SK-N-SH (cell line): ENCODE measurements at regions not wholly inside any gene's neighbourhood (a gene's known extent, or its start where the extent isn't known, plus 50 kb on each side); places are given as distances from the start of the nearest gene placed in this dataset.
"Not testable (repeated sequence)": the region's sequence is repeated elsewhere in the genome, so short reads cannot be mapped to it uniquely, and the experiment has no call there.

ENCODE experiments used
- CTCF ChIA-PET: fragments of 300-600, 350-600 bp; formaldehyde crosslinking; extraction: SDS; loops from one replicate; lab custom pipeline; 2021; lab: Yijun Ruan, JAX
- POLR2A ChIA-PET: fragments of 350-600 bp; sonication (Branson Sonifier 250); formaldehyde crosslinking; extraction: SDS; loops from one replicate; lab custom pipeline; 2020; ENCODE audit warnings: antibody characterized with exemption, inconsistent platforms; lab: Yijun Ruan, JAX
- DNase-seq: peaks from one replicate; pipeline ENCODE4 v3.0.0; 2012
- H2AFZ ChIP-seq: fragments of 200-600 bp; sonication (generic); 2 replicates; pipeline ENCODE4 v1.8.1; 2016; ENCODE audit warnings: antibody characterized with exemption, mild to moderate bottlenecking, low read depth
- H3F3A ChIP-seq: fragments of 200-600 bp; sonication (generic); replicated peaks from 2 replicates; pipeline ENCODE3; 2016; ENCODE audit warnings: antibody characterized with exemption, mild to moderate bottlenecking; ENCODE audit not compliant: insufficient read depth
- H3K27ac ChIP-seq, 2 experiments: fragments of 200-500 bp in 1 of 2; fragments of 200-600 bp in 1 of 2; sonication (Bioruptor generic) in 1 of 2; sonication (generic), shearing (Covaris generic) in 1 of 2; 2 replicates each; pipeline versions ENCODE4 v1.5.1 to v1.6.1; 2014 to 2016; ENCODE audit warnings: low read depth in 2 of 2, inconsistent platforms in 1 of 2, low read length in 1 of 2, mild to moderate bottlenecking in 1 of 2, mixed read lengths in 1 of 2
- H3K27me3 ChIP-seq: fragments of 200-600 bp; sonication (generic), shearing (Covaris generic); 2 replicates; pipeline ENCODE4 v1.6.1; 2016; ENCODE audit warnings: mixed run types; ENCODE audit not compliant: insufficient read depth
- H3K36me3 ChIP-seq, 2 experiments: fragments of 200-500 bp in 1 of 2; fragments of 200-600 bp in 1 of 2; sonication (Bioruptor generic) in 1 of 2; sonication (generic) in 1 of 2; replicated peaks in 1 of 2; 2 replicates each; pipeline versions ENCODE3 to v1.5.1; 2014 to 2016; ENCODE audit warnings: low read length in 1 of 2, mild to moderate bottlenecking in 1 of 2; ENCODE audit not compliant: insufficient read depth in 2 of 2, control insufficient read depth in 1 of 2
- H3K4me1 ChIP-seq, 2 experiments: fragments of 200-500 bp in 1 of 2; fragments of 200-600 bp in 1 of 2; sonication (Bioruptor generic) in 1 of 2; sonication (generic), shearing (Covaris generic) in 1 of 2; 2 replicates each; pipeline versions ENCODE4 v1.5.1 to v1.6.1; 2014 to 2016; ENCODE audit warnings: low read depth in 1 of 2, low read length in 1 of 2, mixed run types in 1 of 2; ENCODE audit not compliant: insufficient read depth in 2 of 2, control insufficient read depth in 1 of 2
- H3K4me2 ChIP-seq: fragments of 200-600 bp; sonication (generic), shearing (Covaris generic); 2 replicates; pipeline ENCODE4 v1.6.1; 2017; ENCODE audit warnings: mixed run types
- H3K4me3 ChIP-seq, 2 experiments: fragments of 200-500 bp in 1 of 2; fragments of 200-600 bp in 1 of 2; sonication (Bioruptor generic) in 1 of 2; sonication (generic), shearing (Covaris generic) in 1 of 2; 2 replicates each; pipeline versions ENCODE4 v1.5.1 to v1.8.1; 2014 to 2016; ENCODE audit warnings: low read depth in 2 of 2, inconsistent platforms in 1 of 2, low read length in 1 of 2, mild to moderate bottlenecking in 1 of 2, mixed read lengths in 1 of 2, moderate library complexity in 1 of 2
- H3K79me2 ChIP-seq: fragments of 200-600 bp; sonication (generic); 2 replicates; pipeline ENCODE4 v1.8.1; 2017; ENCODE audit warnings: mild to moderate bottlenecking; ENCODE audit not compliant: insufficient read depth
- H3K9ac ChIP-seq: fragments of 200-600 bp; sonication (generic); 2 replicates; pipeline ENCODE4 v1.6.1; 2017; ENCODE audit warnings: mixed run types
- H3K9me2 ChIP-seq: fragments of 200-600 bp; sonication (generic); 2 replicates; pipeline ENCODE4 v1.6.1; 2017; ENCODE audit warnings: mixed run types
- H3K9me3 ChIP-seq: fragments of 200-600 bp; sonication (generic); 2 replicates; pipeline ENCODE4 v1.6.1; 2017; ENCODE audit warnings: mixed run types, mild to moderate bottlenecking, moderate library complexity
- H4K20me1 ChIP-seq: fragments of 200-600 bp; sonication (generic); 2 replicates; pipeline ENCODE4 v1.6.1; 2017; ENCODE audit warnings: mild to moderate bottlenecking, mixed run types; ENCODE audit not compliant: insufficient read depth
- WGBS: methylation state at CpG from one replicate; pipeline ENCODE4 v1.1.6; 2017; ENCODE audit warnings: low lambda C conversion rate; 5-methylcytosine and 5-hydroxymethylcytosine counted together

DNA sequence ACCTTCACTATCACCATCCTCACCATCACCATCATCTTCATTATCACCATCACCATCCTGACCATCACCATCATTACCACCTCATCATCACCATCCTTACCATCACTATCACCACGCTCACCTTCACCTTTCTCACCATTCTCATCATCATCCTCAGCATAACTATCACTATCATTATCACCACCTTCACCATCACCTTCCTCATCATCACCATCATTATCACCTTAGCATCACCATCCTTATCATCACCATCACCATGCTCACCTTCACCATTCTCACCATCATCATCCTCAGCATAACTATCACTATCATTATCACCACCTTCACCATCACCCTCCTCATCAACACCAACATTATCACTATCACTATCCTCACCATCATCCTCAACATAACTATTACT, 397.8 kb upstream of the ZNF337 start:
- H3F3A ChIP-seq, CTCF ChIA-PET, H3K9me2 ChIP-seq, H3K9me3 ChIP-seq, H3K4me1 ChIP-seq, DNase-seq, H3K79me2 ChIP-seq, H2AFZ ChIP-seq, H3K9ac ChIP-seq, POLR2A ChIA-PET, H3K4me3 ChIP-seq, H3K27ac ChIP-seq, H3K4me2 ChIP-seq, H3K36me3 ChIP-seq, H4K20me1 ChIP-seq, H3K27me3 ChIP-seq: not testable (repeated sequence)
- WGBS, result 5% methylated on average over 1 of the region's 1 CpG

GRCh38 chr20:26091921-26092320, 395.3 kb upstream of the ZNF337 start:
- 21% methylated on average over 7 of the region's 7 CpGs for WGBS
- H3K27me3 ChIP-seq, H3K4me1 ChIP-seq, POLR2A ChIA-PET, H3K4me3 ChIP-seq, DNase-seq, CTCF ChIA-PET, H3F3A ChIP-seq, H2AFZ ChIP-seq, H3K9me3 ChIP-seq, H3K27ac ChIP-seq, H3K36me3 ChIP-seq, H4K20me1 ChIP-seq, H3K4me2 ChIP-seq, H3K9ac ChIP-seq, H3K9me2 ChIP-seq, H3K79me2 ChIP-seq: not testable (repeated sequence)

DNA sequence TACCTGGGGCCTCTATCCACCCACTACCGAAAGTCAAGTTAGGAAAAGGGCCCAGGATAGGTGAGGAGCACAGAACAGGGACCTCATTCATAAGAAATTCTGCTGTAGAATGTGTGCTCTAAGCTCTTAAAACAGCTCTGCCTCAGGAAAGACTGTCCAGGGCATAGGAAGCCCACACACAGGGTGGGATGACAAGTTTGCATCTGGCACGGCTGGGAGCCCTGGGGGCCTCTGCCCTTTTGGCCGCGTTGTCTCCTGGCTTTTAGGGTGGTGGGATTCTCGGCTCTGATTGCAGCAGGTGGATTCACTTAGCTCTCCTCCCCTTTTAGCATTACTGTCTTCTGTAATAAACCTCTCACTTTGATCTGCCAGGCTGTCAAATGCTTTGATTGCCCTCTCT, 389.5 kb upstream of the ZNF337 start:
- not testable (repeated sequence) for H3K27ac ChIP-seq, H3K9ac ChIP-seq

DNA sequence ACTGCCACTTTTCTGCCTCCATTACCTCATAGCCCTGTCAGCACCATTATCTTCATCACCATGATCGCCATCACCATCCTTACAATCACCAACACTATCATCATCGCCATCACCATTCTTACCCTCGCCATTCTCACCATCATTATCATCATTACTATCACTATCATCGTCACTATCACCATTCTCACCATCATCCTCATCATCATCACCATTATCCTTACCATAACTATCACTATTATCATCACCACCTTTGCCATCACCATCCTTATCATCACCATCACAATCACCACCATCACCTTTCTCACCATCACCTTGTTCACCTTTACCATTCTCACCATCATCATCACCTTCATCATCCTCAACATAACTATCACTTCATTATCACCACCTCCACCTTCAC, 377.3 kb upstream of the ZNF337 start:
- H3K9me3 ChIP-seq, H3K4me2 ChIP-seq, H3K36me3 ChIP-seq, H3K4me1 ChIP-seq, CTCF ChIA-PET, H3K9me2 ChIP-seq, H3K4me3 ChIP-seq, H3K9ac ChIP-seq, POLR2A ChIA-PET, H3F3A ChIP-seq, H2AFZ ChIP-seq, H3K79me2 ChIP-seq, H3K27ac ChIP-seq, H4K20me1 ChIP-seq, H3K27me3 ChIP-seq, DNase-seq: not testable (repeated sequence)
- WGBS, result 11% methylated on average over 4 of the region's 4 CpGs

More for the DNA sequence above, 389.5 kb upstream of the ZNF337 start:
- CTCF ChIA-PET, H3K36me3 ChIP-seq, H3K4me2 ChIP-seq, H3K9me2 ChIP-seq, H3K79me2 ChIP-seq, H3K27me3 ChIP-seq, H3K9me3 ChIP-seq, H3K4me1 ChIP-seq, H3F3A ChIP-seq, H4K20me1 ChIP-seq, POLR2A ChIA-PET, H3K4me3 ChIP-seq, H2AFZ ChIP-seq, DNase-seq: not testable (repeated sequence)
- WGBS, result 50% methylated on average over 2 of the region's 5 CpGs

- DNase-seq, H3K4me3 ChIP-seq, H3K27ac ChIP-seq, H3K27me3 ChIP-seq, H2AFZ ChIP-seq, H4K20me1 ChIP-seq, H3K4me2 ChIP-seq, H3F3A ChIP-seq, CTCF ChIA-PET, H3K9ac ChIP-seq, H3K79me2 ChIP-seq, H3K9me2 ChIP-seq, H3K36me3 ChIP-seq, POLR2A ChIA-PET, H3K4me1 ChIP-seq, H3K9me3 ChIP-seq: not testable (repeated sequence)
- WGBS, result no CpG with 5 or more reads among the region's 28 CpGs
Measured at GRCh38 chr20:26059324-26059723, 362.7 kb upstream of the ZNF337 start.

- CTCF ChIA-PET, DNase-seq, H3K36me3 ChIP-seq, H2AFZ ChIP-seq, H4K20me1 ChIP-seq, H3K27ac ChIP-seq, H3F3A ChIP-seq, H3K9me2 ChIP-seq, H3K4me1 ChIP-seq, H3K9ac ChIP-seq, POLR2A ChIA-PET, H3K79me2 ChIP-seq, H3K9me3 ChIP-seq, H3K27me3 ChIP-seq, H3K4me2 ChIP-seq, H3K4me3 ChIP-seq: not testable (repeated sequence)
- WGBS, result no CpG with 5 or more reads among the region's 10 CpGs
Measured at GRCh38 chr20:26058446-26058845, 361.8 kb upstream of the ZNF337 start.

GRCh38 chr20:26057135-26057752, 360.6 kb upstream of the ZNF337 start:
- H3K9ac ChIP-seq, H4K20me1 ChIP-seq, POLR2A ChIA-PET: not testable (repeated sequence)

More at GRCh38 chr20:26057135-26057752, 360.6 kb upstream of the ZNF337 start:
- H3K79me2 ChIP-seq, H3K27ac ChIP-seq, H3K36me3 ChIP-seq, DNase-seq, H3K4me3 ChIP-seq, H3K27me3 ChIP-seq, H3K9me2 ChIP-seq, H3K4me2 ChIP-seq, H3F3A ChIP-seq, H3K4me1 ChIP-seq, H2AFZ ChIP-seq, CTCF ChIA-PET, H3K9me3 ChIP-seq: not testable (repeated sequence)
- WGBS, result no CpG with 5 or more reads among the region's 41 CpGs
